ENCODE measurements at regions not wholly inside any gene's neighbourhood (a gene's known extent, or its start where the extent isn't known, plus 50 kb on each side); places are given as distances from the start of the nearest gene placed in this dataset.
"Not testable (repeated sequence)": the region's sequence is repeated elsewhere in the genome, so short reads cannot be mapped to it uniquely, and the experiment has no call there.

DNA sequence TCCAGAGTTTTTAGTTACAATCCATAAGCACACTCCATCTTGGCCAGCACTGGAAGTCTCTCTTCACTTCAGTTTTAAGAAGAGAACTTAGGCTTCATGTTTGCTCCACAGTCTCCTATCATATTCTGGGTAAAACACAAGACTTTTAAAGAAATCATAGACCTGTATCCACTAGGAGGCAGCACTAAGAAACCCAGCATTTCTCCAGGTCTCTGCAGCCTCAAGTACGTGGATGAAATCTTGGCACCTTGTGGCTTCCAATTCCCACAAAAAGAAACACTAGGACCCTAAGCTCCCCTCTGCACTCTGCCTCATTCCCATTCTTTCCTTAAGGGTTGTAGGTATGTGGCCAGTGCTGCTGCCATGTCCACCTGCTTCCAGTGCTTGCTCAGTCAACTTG, 367.3 kb upstream of the CASK start:
- TF ChIP-seq, protein P1, sequence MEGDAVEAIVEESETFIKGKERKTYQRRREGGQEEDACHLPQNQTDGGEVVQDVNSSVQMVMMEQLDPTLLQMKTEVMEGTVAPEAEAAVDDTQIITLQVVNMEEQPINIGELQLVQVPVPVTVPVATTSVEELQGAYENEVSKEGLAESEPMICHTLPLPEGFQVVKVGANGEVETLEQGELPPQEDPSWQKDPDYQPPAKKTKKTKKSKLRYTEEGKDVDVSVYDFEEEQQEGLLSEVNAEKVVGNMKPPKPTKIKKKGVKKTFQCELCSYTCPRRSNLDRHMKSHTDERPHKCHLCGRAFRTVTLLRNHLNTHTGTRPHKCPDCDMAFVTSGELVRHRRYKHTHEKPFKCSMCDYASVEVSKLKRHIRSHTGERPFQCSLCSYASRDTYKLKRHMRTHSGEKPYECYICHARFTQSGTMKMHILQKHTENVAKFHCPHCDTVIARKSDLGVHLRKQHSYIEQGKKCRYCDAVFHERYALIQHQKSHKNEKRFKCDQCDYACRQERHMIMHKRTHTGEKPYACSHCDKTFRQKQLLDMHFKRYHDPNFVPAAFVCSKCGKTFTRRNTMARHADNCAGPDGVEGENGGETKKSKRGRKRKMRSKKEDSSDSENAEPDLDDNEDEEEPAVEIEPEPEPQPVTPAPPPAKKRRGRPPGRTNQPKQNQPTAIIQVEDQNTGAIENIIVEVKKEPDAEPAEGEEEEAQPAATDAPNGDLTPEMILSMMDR (IDR thresholded peaks at IDR 0.05; ENCODE audit: insufficient read depth, low read depth, low read length), result peak; percentile 13; the same call in 1 of the 2 replicates
- CTCF ChIA-PET, result interaction anchor here (1.0 kb wide), 1 partner anchor 11 kb away, joined by 3 read pairs; no protein-coding TSS in a partner anchor
- no peaks in the 10 kb centered on the region for H3K27me3 ChIP-seq (ENCODE audit: control insufficient read depth, insufficient read depth, low read length)
- POLR2A ChIA-PET, result no interaction called here
- H3K36me3 ChIP-seq (ENCODE audit: control insufficient read depth, insufficient read depth, low read length), result no peaks in the 10 kb centered on the region
- DNase-seq (ENCODE audit: low read depth), result no peak
- H3K4me3 ChIP-seq (ENCODE audit: low read depth, low read length), result no peak overlapping the region

DNA sequence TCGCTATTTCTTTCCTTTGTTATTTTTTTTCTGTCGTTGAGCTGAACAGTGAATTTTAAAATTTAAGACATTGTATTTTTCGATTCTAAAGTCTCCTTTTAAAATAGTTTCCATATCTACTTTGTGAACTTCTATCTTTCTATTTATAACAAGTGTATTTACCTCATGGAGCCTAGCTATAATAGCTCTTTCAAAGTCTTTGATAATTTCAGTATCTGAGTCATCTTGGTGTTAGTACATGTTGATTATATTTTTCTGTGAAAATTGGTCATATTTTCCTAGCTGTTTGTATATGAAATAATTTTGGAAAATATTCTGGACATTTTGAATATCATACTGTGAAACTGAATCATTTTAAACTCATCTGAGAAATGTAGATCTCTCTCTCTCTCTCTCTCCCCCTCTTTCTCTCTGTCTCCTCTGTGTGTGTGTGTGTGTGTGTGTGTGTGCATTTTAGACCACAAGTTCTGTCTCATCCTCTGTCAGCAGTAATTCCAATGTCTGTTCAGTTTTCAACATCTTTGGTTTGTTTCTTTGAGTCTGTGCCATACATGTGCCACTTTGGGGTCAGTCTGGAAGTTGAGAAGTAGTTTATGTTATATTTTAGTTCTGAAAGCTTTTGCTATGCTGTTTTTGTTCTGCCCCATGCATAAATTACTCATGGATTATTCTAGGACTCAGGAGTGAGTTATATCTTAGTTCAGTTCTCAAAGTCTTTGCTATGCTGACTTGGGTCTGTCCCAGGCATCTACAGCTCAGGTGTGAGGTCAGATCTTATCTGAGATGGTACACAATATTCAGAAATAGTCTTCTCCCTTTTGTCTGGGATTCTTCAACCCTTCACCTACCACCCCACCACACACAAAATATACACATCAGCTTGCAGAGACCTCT, 366.4 kb upstream of the CASK start:
- ChIA-PET POLR2A (no interaction called here), CTCF (no interaction called here)
- Histone ChIP-seq H3K4me3 (ENCODE audit: low read depth, low read length) (no peak overlapping the region), H3K36me3 (ENCODE audit: control insufficient read depth, insufficient read depth, low read length) (no peaks in the 10 kb centered on the region), H3K27me3 (ENCODE audit: control insufficient read depth, insufficient read depth, low read length) (no peaks in the 10 kb centered on the region)
- no peak for DNase-seq (ENCODE audit: low read depth)
- TF ChIP-seq, protein P1 (IDR thresholded peaks at IDR 0.05; ENCODE audit: insufficient read depth, low read depth, low read length), result no peak

DNA sequence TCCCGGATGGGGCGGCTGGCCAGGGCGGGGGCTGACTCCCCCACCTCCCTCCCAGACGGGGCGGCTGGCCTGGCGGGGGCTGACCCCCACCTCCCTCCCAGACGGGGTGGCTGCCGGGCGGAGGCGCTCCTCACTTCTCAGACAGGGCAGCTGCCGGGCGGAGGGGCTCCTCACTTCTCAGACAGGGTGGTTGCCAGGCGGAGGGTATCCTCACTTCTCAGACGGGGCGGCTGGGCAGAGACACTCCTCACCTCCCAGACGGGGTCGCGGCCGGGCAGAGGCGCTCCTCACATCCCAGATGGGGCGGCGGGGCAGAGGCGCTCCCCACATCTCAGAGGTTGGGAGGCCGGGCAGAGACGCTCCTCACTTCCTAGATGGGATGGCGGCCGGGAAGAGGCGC, 362.3 kb upstream of the CASK start:
- POLR2A ChIA-PET; H3K27me3 ChIP-seq (ENCODE audit: control insufficient read depth, insufficient read depth, low read length); H3K36me3 ChIP-seq (ENCODE audit: control insufficient read depth, insufficient read depth, low read length); H3K4me3 ChIP-seq (ENCODE audit: low read depth, low read length); DNase-seq (ENCODE audit: low read depth); CTCF ChIA-PET: not testable (repeated sequence)

DNA sequence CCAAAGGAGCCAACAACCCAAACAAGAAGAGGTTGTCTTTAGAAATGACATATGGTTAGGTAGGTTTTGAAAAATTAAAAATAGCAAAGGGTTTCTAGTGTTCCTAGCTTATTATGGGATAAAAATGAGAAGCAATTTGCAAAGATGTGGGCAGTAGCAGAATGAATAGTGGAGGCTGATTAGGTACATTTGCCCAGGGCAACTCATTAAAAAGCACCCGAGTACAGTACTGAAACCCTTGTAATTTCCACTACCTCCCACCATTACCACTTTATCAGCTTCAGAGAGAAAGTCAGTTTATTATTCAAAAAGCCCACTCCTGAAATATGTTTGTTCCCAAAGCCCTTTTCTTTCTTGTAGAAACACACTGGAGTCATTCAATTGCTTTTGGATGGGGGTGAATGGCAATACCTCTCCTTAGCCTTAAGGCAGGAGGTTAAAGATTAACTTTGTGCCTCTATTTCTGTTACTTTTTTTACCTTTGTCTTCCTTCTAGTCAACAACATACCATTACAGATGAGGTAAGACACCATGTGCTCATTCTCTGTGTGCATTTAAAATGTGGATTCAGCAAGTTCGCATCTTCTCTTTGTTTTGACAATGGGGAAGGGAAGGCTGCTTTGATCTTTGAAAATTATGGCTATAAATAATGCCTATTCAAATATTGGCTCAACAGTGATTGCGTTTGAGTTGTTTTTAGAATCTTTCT, 353.8 kb upstream of the CASK start:
- TF ChIP-seq, protein P1 (IDR thresholded peaks at IDR 0.05; ENCODE audit: insufficient read depth, low read depth, low read length), result no peak
- no peak for DNase-seq (ENCODE audit: low read depth)
- ChIA-PET CTCF (no interaction called here), POLR2A (no interaction called here)
- Histone ChIP-seq H3K4me3 (ENCODE audit: low read depth, low read length) (no peak overlapping the region), H3K27me3 (ENCODE audit: control insufficient read depth, insufficient read depth, low read length) (no peaks in the 10 kb centered on the region), H3K36me3 (ENCODE audit: control insufficient read depth, insufficient read depth, low read length) (no peaks in the 10 kb centered on the region)

DNA sequence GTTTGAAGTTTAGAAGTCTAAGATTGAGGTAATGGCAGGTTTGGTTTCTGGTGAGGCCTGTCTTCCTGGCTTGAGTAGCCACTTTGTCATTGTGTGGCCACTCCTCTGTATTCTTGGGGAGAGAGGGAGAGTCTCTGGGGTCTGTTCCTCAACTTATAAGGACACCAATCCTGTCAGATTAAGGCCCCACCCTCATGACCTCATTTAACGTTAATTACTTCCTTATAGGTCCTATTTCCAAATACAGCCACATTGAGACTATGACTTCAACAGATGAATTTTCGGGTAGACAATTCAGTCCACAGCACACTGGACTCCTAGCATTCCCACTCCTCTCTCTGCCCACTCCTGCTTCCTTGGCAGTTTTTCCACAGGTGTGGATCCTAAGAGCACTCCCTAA, 350.8 kb upstream of the CASK start:
- no peaks in the 10 kb centered on the region for H3K36me3 ChIP-seq (ENCODE audit: control insufficient read depth, insufficient read depth, low read length)
- CTCF ChIA-PET, result no interaction called here
- DNase-seq (ENCODE audit: low read depth), result no peak
- TF ChIP-seq, protein P1 (IDR thresholded peaks at IDR 0.05; ENCODE audit: insufficient read depth, low read depth, low read length), result no peak
- H3K4me3 ChIP-seq (ENCODE audit: low read depth, low read length), result no peak overlapping the region
- no peaks in the 10 kb centered on the region for H3K27me3 ChIP-seq (ENCODE audit: control insufficient read depth, insufficient read depth, low read length)
- POLR2A ChIA-PET, result no interaction called here

All from BJ (cell line).